HUES64 (cell line): ENCODE measurements at regions not wholly inside any gene's neighbourhood (a gene's known extent, or its start where the extent isn't known, plus 50 kb on each side); places are given as distances from the start of the nearest gene placed in this dataset.
"Not testable (repeated sequence)": the region's sequence is repeated elsewhere in the genome, so short reads cannot be mapped to it uniquely, and the experiment has no call there.

Source experiments
- H3K27ac ChIP-seq: 2 replicates; pipeline ENCODE4 v1.7.0; 2013; ENCODE audit warnings: low read depth, low read length, inconsistent platforms
- H3K27me3 ChIP-seq: 2 replicates; pipeline ENCODE4 v1.6.1; 2013; ENCODE audit warnings: mild to moderate bottlenecking, low read length; ENCODE audit not compliant: insufficient read depth
- H3K36me3 ChIP-seq: 2 replicates; pipeline ENCODE4 v1.6.1; 2013; ENCODE audit warnings: mild to moderate bottlenecking, low read length; ENCODE audit not compliant: insufficient read depth
- H3K4me1 ChIP-seq: 2 replicates; pipeline ENCODE4 v1.6.1; 2013; ENCODE audit warnings: mild to moderate bottlenecking, low read length, moderate library complexity; ENCODE audit not compliant: insufficient read depth
- H3K4me3 ChIP-seq: 2 replicates; pipeline ENCODE4 v1.5.1; 2013; ENCODE audit warnings: mild to moderate bottlenecking, low read length, moderate library complexity
- H3K9ac ChIP-seq: 2 replicates; pipeline ENCODE4 v1.6.1; 2013; ENCODE audit warnings: mild to moderate bottlenecking, low read depth, low read length
- H3K9me3 ChIP-seq: 2 replicates; pipeline ENCODE4 v1.6.1; 2013; ENCODE audit warnings: low read depth, low read length; ENCODE audit not compliant: insufficient read depth
- WGBS: fragments of 150-250, 120-280 bp; methylation state at CpG from one replicate; pipeline ENCODE4 v1.1.7; 2013; ENCODE audit warnings: missing lambda C conversion rate; 5-methylcytosine and 5-hydroxymethylcytosine counted together

- 90% methylated on average over 7 of the region's 7 CpGs for WGBS
- Histone ChIP-seq H3K27ac (no peak overlapping the region), H3K27me3 (no peaks in the 10 kb centered on the region), H3K9ac (no peak overlapping the region), H3K9me3 (no peaks in the 10 kb centered on the region), H3K4me1 (no peaks in the 10 kb centered on the region), H3K36me3 (no peaks in the 10 kb centered on the region), H3K4me3 (no peak overlapping the region)
Measured at GRCh38 chr6:3962291-3963280, 113.4 kb downstream of the FAM50B start.

GRCh38 chr6:3963426-3963825 lies 114.3 kb downstream of the FAM50B start:
- H3K9ac ChIP-seq, result no peak overlapping the region
- H3K4me3 ChIP-seq, result no peak overlapping the region
- no peaks in the 10 kb centered on the region for H3K9me3 ChIP-seq
- H3K27ac ChIP-seq, result no peak overlapping the region
- no peaks in the 10 kb centered on the region for H3K27me3 ChIP-seq
- no peaks in the 10 kb centered on the region for H3K4me1 ChIP-seq
- 96% methylated on average over 4 of the region's 4 CpGs for WGBS
- no peaks in the 10 kb centered on the region for H3K36me3 ChIP-seq

GRCh38 chr6:3965071-3965718 lies 113.7 kb downstream of the FAM217A start:
- no peak overlapping the region for H3K4me3 ChIP-seq
- no peak overlapping the region for H3K27ac ChIP-seq
- no peaks in the 10 kb centered on the region for H3K4me1 ChIP-seq
- H3K9ac ChIP-seq, result no peak overlapping the region
- H3K9me3 ChIP-seq, result no peaks in the 10 kb centered on the region
- WGBS, result 97% methylated on average over 12 of the region's 12 CpGs
- no peaks in the 10 kb centered on the region for H3K36me3 ChIP-seq
- H3K27me3 ChIP-seq, result no peaks in the 10 kb centered on the region

GRCh38 chr6:3966426-3966825 lies 112.5 kb downstream of the FAM217A start:
- Histone ChIP-seq H3K9me3 (no peaks in the 10 kb centered on the region), H3K9ac (no peak overlapping the region), H3K27ac (no peak overlapping the region), H3K4me3 (no peak overlapping the region), H3K4me1 (no peaks in the 10 kb centered on the region), H3K27me3 (no peaks in the 10 kb centered on the region), H3K36me3 (no peaks in the 10 kb centered on the region)
- WGBS, result 97% methylated on average over 9 of the region's 9 CpGs

- 95% methylated on average over 5 of the region's 5 CpGs for WGBS
- no peak overlapping the region for H3K27ac ChIP-seq
- H3K27me3 ChIP-seq, result no peaks in the 10 kb centered on the region
- H3K36me3 ChIP-seq, result no peaks in the 10 kb centered on the region
- H3K9me3 ChIP-seq, result no peaks in the 10 kb centered on the region
- H3K4me3 ChIP-seq, result no peak overlapping the region
- H3K9ac ChIP-seq, result no peak overlapping the region
- H3K4me1 ChIP-seq, result no peaks in the 10 kb centered on the region
Measured at GRCh38 chr6:3970097-3970496, 108.8 kb downstream of the FAM217A start.

GRCh38 chr6:3973152-3973551 lies 105.8 kb downstream of the FAM217A start:
- H3K9me3 ChIP-seq, H3K27ac ChIP-seq, H3K27me3 ChIP-seq, H3K4me3 ChIP-seq, H3K9ac ChIP-seq, H3K4me1 ChIP-seq, H3K36me3 ChIP-seq: not testable (repeated sequence)
- 68% methylated on average over 3 of the region's 3 CpGs for WGBS

- Histone ChIP-seq H3K9ac (no peak overlapping the region), H3K27me3 (no peaks in the 10 kb centered on the region), H3K4me3 (no peak overlapping the region), H3K4me1 (no peaks in the 10 kb centered on the region), H3K36me3 (0 out of 2 replicates have a peak, but pooled peaks cover 5% of the 10 kb centered on the region), H3K9me3 (peaks cover 5% of the 10 kb centered on the region; the same call in 1 of the 2 replicates), H3K27ac (no peak overlapping the region)
- 65% methylated on average over 15 of the region's 16 CpGs for WGBS
Measured at GRCh38 chr6:3977875-3978711, 100.8 kb downstream of the FAM217A start.

GRCh38 chr6:3978966-3979365 lies 100.0 kb downstream of the FAM217A start:
- H3K4me1 ChIP-seq, H3K9ac ChIP-seq, H3K27me3 ChIP-seq, H3K27ac ChIP-seq, H3K36me3 ChIP-seq, H3K4me3 ChIP-seq, H3K9me3 ChIP-seq: not testable (repeated sequence)
- WGBS, result no CpG with 5 or more reads among the region's 1 CpG

GRCh38 chr6:3981917-3982316 lies 97.0 kb downstream of the FAM217A start:
- Histone ChIP-seq H3K27me3 (no peaks in the 10 kb centered on the region), H3K4me1 (peaks cover 11% of the 10 kb centered on the region), H3K4me3 (no peak overlapping the region), H3K27ac (no peak overlapping the region), H3K9me3 (peaks cover 5% of the 10 kb centered on the region; the same call in 1 of the 2 replicates), H3K36me3 (0 out of 2 replicates have a peak, but pooled peaks cover 5% of the 10 kb centered on the region), H3K9ac (no peak overlapping the region)

GRCh38 chr6:3983778-3984177 lies 95.2 kb downstream of the FAM217A start:
- H3K27ac ChIP-seq, result no peak overlapping the region
- H3K36me3 ChIP-seq, result 0 out of 2 replicates have a peak, but pooled peaks cover 5% of the 10 kb centered on the region
- peaks cover 20% of the 10 kb centered on the region for H3K4me1 ChIP-seq
- peaks cover 5% of the 10 kb centered on the region; the same call in 1 of the 2 replicates for H3K9me3 ChIP-seq
- no peaks in the 10 kb centered on the region for H3K27me3 ChIP-seq
- H3K9ac ChIP-seq, result no peak overlapping the region
- 65% methylated on average over 2 of the region's 2 CpGs for WGBS
- no peak overlapping the region for H3K4me3 ChIP-seq
